ENCODE measurements at regions not wholly inside any gene's neighbourhood (a gene's known extent, or its start where the extent isn't known, plus 50 kb on each side); places are given as distances from the start of the nearest gene placed in this dataset.

DNA sequence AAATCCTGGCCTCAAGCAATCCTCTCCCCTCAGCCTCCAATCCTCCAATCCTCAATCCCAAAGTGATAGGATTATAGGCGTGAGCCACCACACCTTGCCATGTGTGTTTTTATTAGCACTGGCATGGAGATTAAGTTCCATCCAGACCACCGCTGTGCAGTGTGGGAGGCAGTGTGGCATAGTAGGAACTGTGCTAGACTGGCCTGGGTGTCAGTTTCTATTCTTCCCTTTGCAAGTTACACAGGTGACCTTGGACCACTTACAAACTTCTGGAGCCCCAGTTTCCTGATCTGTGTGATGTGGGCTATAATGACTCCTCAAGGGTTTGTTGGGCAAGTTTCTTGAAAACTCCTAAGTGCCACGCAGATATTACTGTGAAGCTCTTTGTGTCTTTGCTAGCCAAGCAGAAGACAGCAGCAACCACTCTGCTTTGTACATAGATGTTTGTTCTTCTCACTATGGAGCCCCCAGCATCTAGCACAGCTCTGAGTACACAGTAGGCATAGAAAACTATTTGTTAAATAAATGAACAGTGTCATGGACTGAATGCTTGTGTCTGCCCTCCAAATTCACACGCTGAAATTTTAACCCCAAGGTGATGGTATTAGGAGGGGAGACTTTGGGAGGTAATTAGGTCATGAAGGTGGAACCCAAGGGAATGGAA is 93.0 kb downstream of the LBH start:
- TF ChIP-seq, protein P1, sequence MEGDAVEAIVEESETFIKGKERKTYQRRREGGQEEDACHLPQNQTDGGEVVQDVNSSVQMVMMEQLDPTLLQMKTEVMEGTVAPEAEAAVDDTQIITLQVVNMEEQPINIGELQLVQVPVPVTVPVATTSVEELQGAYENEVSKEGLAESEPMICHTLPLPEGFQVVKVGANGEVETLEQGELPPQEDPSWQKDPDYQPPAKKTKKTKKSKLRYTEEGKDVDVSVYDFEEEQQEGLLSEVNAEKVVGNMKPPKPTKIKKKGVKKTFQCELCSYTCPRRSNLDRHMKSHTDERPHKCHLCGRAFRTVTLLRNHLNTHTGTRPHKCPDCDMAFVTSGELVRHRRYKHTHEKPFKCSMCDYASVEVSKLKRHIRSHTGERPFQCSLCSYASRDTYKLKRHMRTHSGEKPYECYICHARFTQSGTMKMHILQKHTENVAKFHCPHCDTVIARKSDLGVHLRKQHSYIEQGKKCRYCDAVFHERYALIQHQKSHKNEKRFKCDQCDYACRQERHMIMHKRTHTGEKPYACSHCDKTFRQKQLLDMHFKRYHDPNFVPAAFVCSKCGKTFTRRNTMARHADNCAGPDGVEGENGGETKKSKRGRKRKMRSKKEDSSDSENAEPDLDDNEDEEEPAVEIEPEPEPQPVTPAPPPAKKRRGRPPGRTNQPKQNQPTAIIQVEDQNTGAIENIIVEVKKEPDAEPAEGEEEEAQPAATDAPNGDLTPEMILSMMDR (conservative IDR thresholded peaks at IDR 0.05; ENCODE audit: low read length), result no peak
- TF ChIP-seq EZH2phosphoT487 (IDR thresholded peaks at IDR 0.05; ENCODE audit: borderline replicate concordance, low read depth, low read length), result no peak
